ENCODE measurements at regions not wholly inside any gene's neighbourhood (a gene's known extent, or its start where the extent isn't known, plus 50 kb on each side); places are given as distances from the start of the nearest gene placed in this dataset.
"Not testable (repeated sequence)": the region's sequence is repeated elsewhere in the genome, so short reads cannot be mapped to it uniquely, and the experiment has no call there.

GRCh38 chr4:27387711-27388110 lies 527.1 kb downstream of the STIM2 start:
- H3K36me3 ChIP-seq (ENCODE audit: control insufficient read depth, insufficient read depth, low read length), result no peaks in the 10 kb centered on the region
- H3K27me3 ChIP-seq (ENCODE audit: control insufficient read depth, insufficient read depth, low read length), result no peaks in the 10 kb centered on the region
- no CpG with 5 or more reads among the region's 1 CpG for WGBS (ENCODE audit: insufficient coverage, insufficient read length)
- H3K4me3 ChIP-seq (ENCODE audit: low read length), result no peak overlapping the region
- no peaks in the 10 kb centered on the region for H3K9me3 ChIP-seq (ENCODE audit: control insufficient read depth, insufficient read depth, low read length)
- no peak overlapping the region for H3K27ac ChIP-seq (ENCODE audit: low read length)
- no peaks in the 10 kb centered on the region for H3K4me1 ChIP-seq (ENCODE audit: control insufficient read depth, insufficient read depth, low read length)
- no peak for DNase-seq (ENCODE audit: low read depth, low spot score)

GRCh38 chr4:27397886-27398285 lies 537.2 kb downstream of the STIM2 start:
- no peaks in the 10 kb centered on the region for H3K9me3 ChIP-seq (ENCODE audit: control insufficient read depth, insufficient read depth, low read length)
- no CpG with 5 or more reads among the region's 1 CpG for WGBS (ENCODE audit: insufficient coverage, insufficient read length)
- H3K27ac ChIP-seq (ENCODE audit: low read length), result no peak overlapping the region
- no peaks in the 10 kb centered on the region for H3K27me3 ChIP-seq (ENCODE audit: control insufficient read depth, insufficient read depth, low read length)
- no peaks in the 10 kb centered on the region for H3K36me3 ChIP-seq (ENCODE audit: control insufficient read depth, insufficient read depth, low read length)
- DNase-seq (ENCODE audit: low read depth, low spot score), result no peak
- no peak overlapping the region for H3K4me3 ChIP-seq (ENCODE audit: low read length)
- no peaks in the 10 kb centered on the region for H3K4me1 ChIP-seq (ENCODE audit: control insufficient read depth, insufficient read depth, low read length)

GRCh38 chr4:27398631-27399310 lies 538.1 kb downstream of the STIM2 start:
- WGBS (ENCODE audit: insufficient coverage, insufficient read length), result no CpG with 5 or more reads among the region's 7 CpGs
- no peaks in the 10 kb centered on the region for H3K4me1 ChIP-seq (ENCODE audit: control insufficient read depth, insufficient read depth, low read length)
- no peaks in the 10 kb centered on the region for H3K36me3 ChIP-seq (ENCODE audit: control insufficient read depth, insufficient read depth, low read length)
- no peak for DNase-seq (ENCODE audit: low read depth, low spot score)
- H3K27ac ChIP-seq (ENCODE audit: low read length), result no peak overlapping the region
- H3K9me3 ChIP-seq (ENCODE audit: control insufficient read depth, insufficient read depth, low read length), result no peaks in the 10 kb centered on the region
- no peaks in the 10 kb centered on the region for H3K27me3 ChIP-seq (ENCODE audit: control insufficient read depth, insufficient read depth, low read length)
- no peak overlapping the region for H3K4me3 ChIP-seq (ENCODE audit: low read length)

- no CpG with 5 or more reads among the region's 1 CpG for WGBS (ENCODE audit: insufficient coverage, insufficient read length)
- Histone ChIP-seq H3K4me3 (ENCODE audit: low read length) (no peak overlapping the region), H3K27ac (ENCODE audit: low read length) (no peak overlapping the region), H3K9me3 (ENCODE audit: control insufficient read depth, insufficient read depth, low read length) (no peaks in the 10 kb centered on the region; the same call in 1 of the 2 replicates), H3K4me1 (ENCODE audit: control insufficient read depth, insufficient read depth, low read length) (no peaks in the 10 kb centered on the region), H3K36me3 (ENCODE audit: control insufficient read depth, insufficient read depth, low read length) (no peaks in the 10 kb centered on the region), H3K27me3 (ENCODE audit: control insufficient read depth, insufficient read depth, low read length) (no peaks in the 10 kb centered on the region)
- DNase-seq (ENCODE audit: low read depth, low spot score), result no peak
These were observed 547.0 kb downstream of the STIM2 start for GRCh38 chr4:27407616-27408015.

DNA sequence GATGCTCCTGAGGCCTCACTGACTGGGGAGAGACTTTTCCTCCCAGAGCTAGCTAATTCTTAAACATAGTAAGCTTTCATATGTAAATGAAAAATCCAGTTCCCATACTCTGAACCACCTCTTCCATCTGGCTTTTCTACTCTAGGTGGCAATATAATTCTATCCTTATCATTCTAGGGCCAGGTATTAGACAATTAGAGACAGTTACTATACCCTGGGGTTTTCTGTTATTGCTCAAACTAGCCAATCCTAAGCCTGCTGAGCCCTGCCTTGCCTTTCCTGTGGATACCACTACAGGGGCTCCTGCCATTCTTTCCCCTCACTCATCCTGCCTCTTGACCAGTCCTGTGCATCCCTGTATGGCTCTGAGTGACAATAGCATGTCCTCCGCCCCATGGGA lies 552.0 kb downstream of the STIM2 start:
- no peak overlapping the region for H3K27ac ChIP-seq (ENCODE audit: low read length)
- no peak overlapping the region for H3K4me3 ChIP-seq (ENCODE audit: low read length)
- WGBS (ENCODE audit: insufficient coverage, insufficient read length), result no CpG with 5 or more reads among the region's 1 CpG
- no peaks in the 10 kb centered on the region for H3K27me3 ChIP-seq (ENCODE audit: control insufficient read depth, insufficient read depth, low read length)
- no peaks in the 10 kb centered on the region for H3K36me3 ChIP-seq (ENCODE audit: control insufficient read depth, insufficient read depth, low read length)
- DNase-seq (ENCODE audit: low read depth, low spot score), result no peak
- H3K4me1 ChIP-seq (ENCODE audit: control insufficient read depth, insufficient read depth, low read length), result no peaks in the 10 kb centered on the region
- no peaks in the 10 kb centered on the region for H3K9me3 ChIP-seq (ENCODE audit: control insufficient read depth, insufficient read depth, low read length)

GRCh38 chr4:27414887-27415731 lies 554.5 kb downstream of the STIM2 start:
- H3K27ac ChIP-seq (ENCODE audit: low read length), result no peak overlapping the region
- no CpG with 5 or more reads among the region's 3 CpGs for WGBS (ENCODE audit: insufficient coverage, insufficient read length)

GRCh38 chr4:27428661-27429060 lies 568.0 kb downstream of the STIM2 start:
- no peak overlapping the region for H3K27ac ChIP-seq (ENCODE audit: low read length)
- no peaks in the 10 kb centered on the region for H3K9me3 ChIP-seq (ENCODE audit: control insufficient read depth, insufficient read depth, low read length)
- no peak for DNase-seq (ENCODE audit: low read depth, low spot score)
- H3K4me1 ChIP-seq (ENCODE audit: control insufficient read depth, insufficient read depth, low read length), result no peaks in the 10 kb centered on the region
- H3K36me3 ChIP-seq (ENCODE audit: control insufficient read depth, insufficient read depth, low read length), result no peaks in the 10 kb centered on the region
- H3K4me3 ChIP-seq (ENCODE audit: low read length), result no peak overlapping the region
- no peaks in the 10 kb centered on the region for H3K27me3 ChIP-seq (ENCODE audit: control insufficient read depth, insufficient read depth, low read length)
- WGBS (ENCODE audit: insufficient coverage, insufficient read length), result no CpG with 5 or more reads among the region's 1 CpG

More at GRCh38 chr4:27414887-27415731, 554.5 kb downstream of the STIM2 start:
- H3K4me1 ChIP-seq (ENCODE audit: control insufficient read depth, insufficient read depth, low read length), result no peaks in the 10 kb centered on the region
- no peaks in the 10 kb centered on the region for H3K27me3 ChIP-seq (ENCODE audit: control insufficient read depth, insufficient read depth, low read length)
- no peak overlapping the region for H3K4me3 ChIP-seq (ENCODE audit: low read length)
- H3K36me3 ChIP-seq (ENCODE audit: control insufficient read depth, insufficient read depth, low read length), result no peaks in the 10 kb centered on the region
- no peaks in the 10 kb centered on the region for H3K9me3 ChIP-seq (ENCODE audit: control insufficient read depth, insufficient read depth, low read length)
- no peak for DNase-seq (ENCODE audit: low read depth, low spot score)

DNA sequence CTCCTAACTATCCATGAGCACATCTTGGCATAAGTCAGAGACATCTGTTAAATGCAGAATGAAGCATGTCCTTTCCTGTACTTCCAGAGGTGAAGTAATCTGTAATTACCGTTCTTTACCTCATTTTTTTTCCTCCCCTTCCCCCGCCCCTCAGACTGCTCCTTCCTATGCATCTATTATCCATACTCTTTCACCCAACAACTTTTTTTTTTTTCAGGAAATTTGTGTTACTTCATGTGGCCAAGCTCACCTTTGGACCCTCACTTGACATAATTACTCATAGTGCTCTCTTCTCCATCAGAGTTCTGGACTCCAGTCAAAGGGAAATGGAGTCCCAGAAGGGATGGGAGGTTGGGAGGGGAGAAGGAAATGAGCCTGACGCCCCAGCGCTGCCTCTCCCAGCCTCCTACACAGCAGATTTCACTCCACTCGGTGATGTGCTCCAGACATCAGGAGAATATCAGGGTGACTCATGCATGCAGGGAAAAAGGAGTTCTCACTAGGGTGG lies 568.8 kb downstream of the STIM2 start:
- H3K27ac ChIP-seq (ENCODE audit: low read length), result no peak overlapping the region
- WGBS (ENCODE audit: insufficient coverage, insufficient read length), result no CpG with 5 or more reads among the region's 5 CpGs
- DNase-seq (ENCODE audit: low read depth, low spot score), result no peak
- no peaks in the 10 kb centered on the region for H3K36me3 ChIP-seq (ENCODE audit: control insufficient read depth, insufficient read depth, low read length)
- no peaks in the 10 kb centered on the region for H3K4me1 ChIP-seq (ENCODE audit: control insufficient read depth, insufficient read depth, low read length)
- H3K9me3 ChIP-seq (ENCODE audit: control insufficient read depth, insufficient read depth, low read length), result no peaks in the 10 kb centered on the region
- H3K27me3 ChIP-seq (ENCODE audit: control insufficient read depth, insufficient read depth, low read length), result no peaks in the 10 kb centered on the region
- H3K4me3 ChIP-seq (ENCODE audit: low read length), result no peak overlapping the region

- Histone ChIP-seq H3K27ac (ENCODE audit: low read length) (no peak overlapping the region), H3K4me3 (ENCODE audit: low read length) (no peak overlapping the region), H3K9me3 (ENCODE audit: control insufficient read depth, insufficient read depth, low read length) (no peaks in the 10 kb centered on the region), H3K27me3 (ENCODE audit: control insufficient read depth, insufficient read depth, low read length) (no peaks in the 10 kb centered on the region), H3K36me3 (ENCODE audit: control insufficient read depth, insufficient read depth, low read length) (no peaks in the 10 kb centered on the region), H3K4me1 (ENCODE audit: control insufficient read depth, insufficient read depth, low read length) (no peaks in the 10 kb centered on the region)
- no peak for DNase-seq (ENCODE audit: low read depth, low spot score)
- no CpG with 5 or more reads among the region's 1 CpG for WGBS (ENCODE audit: insufficient coverage, insufficient read length)
These were observed 581.5 kb downstream of the STIM2 start for GRCh38 chr4:27442146-27442545.

DNA sequence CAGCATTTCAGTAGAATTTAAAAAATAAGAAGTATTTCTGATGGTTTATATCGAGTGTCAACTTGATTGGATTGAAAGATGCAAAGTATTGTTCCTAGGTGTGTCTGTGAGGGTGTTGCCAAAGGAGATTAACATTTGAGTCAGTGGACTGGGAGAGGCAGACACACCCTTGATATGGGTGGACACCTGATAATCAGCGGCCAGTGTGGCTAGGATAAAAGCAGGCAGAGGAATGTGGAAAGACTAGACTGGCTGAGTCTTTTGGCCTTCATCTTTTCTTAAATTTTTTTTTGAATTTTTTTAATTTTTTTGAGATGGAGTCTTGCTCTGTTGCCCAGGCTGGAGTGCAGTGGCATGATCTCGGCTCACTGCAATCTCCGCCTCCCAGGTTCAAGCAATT lies 582.0 kb downstream of the STIM2 start:
- no CpG with 5 or more reads among the region's 4 CpGs for WGBS (ENCODE audit: insufficient coverage, insufficient read length)
- H3K27ac ChIP-seq (ENCODE audit: low read length); H3K9me3 ChIP-seq (ENCODE audit: control insufficient read depth, insufficient read depth, low read length); DNase-seq (ENCODE audit: low read depth, low spot score); H3K36me3 ChIP-seq (ENCODE audit: control insufficient read depth, insufficient read depth, low read length); H3K27me3 ChIP-seq (ENCODE audit: control insufficient read depth, insufficient read depth, low read length); H3K4me1 ChIP-seq (ENCODE audit: control insufficient read depth, insufficient read depth, low read length); H3K4me3 ChIP-seq (ENCODE audit: low read length): not testable (repeated sequence)
